DND-41 (cell line): ENCODE measurements at regions not wholly inside any gene's neighbourhood (a gene's known extent, or its start where the extent isn't known, plus 50 kb on each side); places are given as distances from the start of the nearest gene placed in this dataset.

Source experiments
- CTCF ChIP-seq: IDR thresholded peaks from 2 replicates; pipeline ENCODE4 v1.5.1; 2012; ENCODE audit warnings: borderline replicate concordance, low read length, moderate library complexity, mild to moderate bottlenecking; ENCODE audit not compliant: poor library complexity, severe bottlenecking; ENCODE audit errors: extremely low read depth
- EZH2 ChIP-seq: IDR thresholded peaks from 3 replicates; pipeline ENCODE4 v1.6.1; 2012; ENCODE audit warnings: borderline replicate concordance, low read depth, mild to moderate bottlenecking, moderate library complexity, low read length, inconsistent platforms; ENCODE audit not compliant: severe bottlenecking

- TF ChIP-seq CTCF (no peak), EZH2 (no peak)
Measured at GRCh38 chr15:38127306-38127771, 125.3 kb upstream of the SPRED1 start.
